K562 (cell line): ENCODE measurements at regions not wholly inside any gene's neighbourhood (a gene's known extent, or its start where the extent isn't known, plus 50 kb on each side); places are given as distances from the start of the nearest gene placed in this dataset.

Experiments used
- ATAC-seq: fragments of 200-7000 bp; cut with Tn5 transposase; 3 replicates; pipeline ENCODE4 v1.9.1; 2020; ENCODE audit warnings: moderate library complexity
- BruUV-seq: library from RNA; stranded (reverse); fragments of 400-500 nt; replicated peaks from 2 replicates; lab custom pipeline; 2021; lab: Mats Ljungman, UMichigan
- CTCF ChIA-PET: fragments of 300-600 bp; formaldehyde crosslinking; extraction: SDS; loops from one replicate; lab custom pipeline; 2021; ENCODE audit warnings: low intra/inter-chr PET ratio; lab: Yijun Ruan, JAX
- POLR2A ChIA-PET: fragments of 300-600, 350-650 bp; sonication (Branson Sonifier 250); formaldehyde crosslinking; extraction: SDS; loops from one replicate; lab custom pipeline; 2021; ENCODE audit warnings: antibody characterized with exemption, inconsistent platforms; lab: Yijun Ruan, JAX
- DNase-seq, 4 experiments: peaks; one replicate each; pipeline versions ENCODE4 v3.0.0 to v3.0.0-alpha.2; 2011 to 2018; ENCODE audit warnings: low spot score in 3 of 4, mixed read lengths in 3 of 4; ENCODE audit errors: extremely low read depth in 1 of 4
- FAIRE-seq: peaks from 2 replicates; lab custom pipeline; 2011; peaks lifted over from hg19 to GRCh38; lab: Jason Lieb, UNC
- H2AFZ ChIP-seq: 2 replicates; pipeline ENCODE4 v1.6.0; 2011; ENCODE audit warnings: low read depth, low read length, control low read depth, inconsistent platforms
- H3K27ac ChIP-seq: fragments of 200-600 bp; 3 replicates; pipeline ENCODE4 v1.8.0; 2011; ENCODE audit warnings: low read depth, mild to moderate bottlenecking, control low read depth, inconsistent platforms, low read length, moderate library complexity, mixed read lengths; ENCODE audit errors: extremely low read depth
- H3K27me3 ChIP-seq, 2 experiments: fragments of 300-600 bp in 1 of 2; 2 replicates in 1 of 2; 3 replicates in 1 of 2; pipeline versions ENCODE4 v1.6.0 to v1.8.0; 2011; ENCODE audit warnings: inconsistent platforms in 2 of 2, low read length in 2 of 2, mild to moderate bottlenecking in 1 of 2, mixed read lengths in 1 of 2, moderate library complexity in 1 of 2; ENCODE audit not compliant: control insufficient read depth in 2 of 2, insufficient read depth in 2 of 2
- H3K36me3 ChIP-seq: fragments of 300-600 bp; 3 replicates; pipeline ENCODE4 v1.8.0; 2011; ENCODE audit warnings: mild to moderate bottlenecking, low read length, inconsistent platforms; ENCODE audit not compliant: control insufficient read depth, insufficient read depth
- H3K4me1 ChIP-seq, 2 experiments: fragments of 200-600 bp in 1 of 2; replicated peaks in 1 of 2; 2 replicates in 1 of 2; 3 replicates in 1 of 2; pipeline versions ENCODE4 v1.5.1 to v1.8.0; 2011; ENCODE audit warnings: inconsistent platforms in 2 of 2, low read length in 2 of 2, mild to moderate bottlenecking in 1 of 2, mixed read lengths in 1 of 2, moderate library complexity in 1 of 2; ENCODE audit not compliant: control insufficient read depth in 2 of 2, insufficient read depth in 2 of 2
- H3K4me2 ChIP-seq: 2 replicates; pipeline ENCODE4 v1.6.1; 2011; ENCODE audit warnings: low read length, control low read depth, inconsistent platforms, mixed read lengths; ENCODE audit not compliant: insufficient read depth
- H3K4me3 ChIP-seq: fragments of 200-600 bp; sonication (generic), shearing (Covaris generic); 2 replicates; pipeline ENCODE4 v1.5.1; 2016; ENCODE audit warnings: control low read depth, inconsistent platforms
- H3K79me2 ChIP-seq: fragments of 200-600 bp; 3 replicates; pipeline ENCODE4 v1.8.0; 2011; ENCODE audit warnings: low read length, inconsistent platforms; ENCODE audit not compliant: control insufficient read depth, insufficient read depth
- H3K9ac ChIP-seq, 2 experiments: 2 replicates each; pipeline versions ENCODE4 v1.6.0 to v1.6.1; 2011; ENCODE audit warnings: low read depth in 2 of 2, low read length in 2 of 2, control low read depth in 1 of 2, inconsistent platforms in 1 of 2, mild to moderate bottlenecking in 1 of 2, mixed read lengths in 1 of 2; ENCODE audit not compliant: insufficient read depth in 1 of 2
- H3K9me1 ChIP-seq: one replicate; pipeline ENCODE4 v1.6.0; 2011; ENCODE audit warnings: inconsistent platforms, mild to moderate bottlenecking, low read length, moderate library complexity; ENCODE audit not compliant: control insufficient read depth, insufficient read depth
- H3K9me3 ChIP-seq: replicated peaks from 2 replicates; pipeline ENCODE4 v1.5.1; 2011; ENCODE audit warnings: low read depth, low read length, inconsistent platforms; ENCODE audit not compliant: control insufficient read depth, insufficient read depth
- H4K20me1 ChIP-seq: replicated peaks from 2 replicates; pipeline ENCODE4 v1.6.1; 2011; ENCODE audit warnings: low read length, inconsistent platforms, mixed read lengths; ENCODE audit not compliant: control insufficient read depth, insufficient read depth
- CBFA2T3 ChIP-seq: fragments of 450-650 bp; IDR thresholded peaks from 2 replicates; pipeline ENCODE4 v1.6.1; 2017
- CREM ChIP-seq: IDR thresholded peaks from 2 replicates; pipeline ENCODE4 v1.6.1; 2014; ENCODE audit warnings: antibody characterized with exemption, low read depth
- MTA2 ChIP-seq: fragments of 450-650 bp; IDR thresholded peaks from 2 replicates; pipeline ENCODE4 v1.6.1; 2016; ENCODE audit warnings: low read depth
- MTA3 ChIP-seq: fragments of 450-650 bp; formaldehyde crosslinking; IDR thresholded peaks from 2 replicates; pipeline ENCODE4 v1.6.1; 2017; ENCODE audit warnings: mild to moderate bottlenecking, borderline replicate concordance
- NKRF ChIP-seq: fragments of 450-650 bp; IDR thresholded peaks from 2 replicates; pipeline ENCODE4 v1.6.1; 2016; ENCODE audit warnings: borderline replicate concordance
- ZBTB5 ChIP-seq: fragments of 450-650 bp; IDR thresholded peaks from 2 replicates; pipeline ENCODE4 v1.6.1; 2017; ENCODE audit warnings: antibody characterized with exemption
- ZBTB7A ChIP-seq: IDR thresholded peaks from 2 replicates; pipeline ENCODE4 v1.6.1; 2011; ENCODE audit warnings: low read depth, mild to moderate bottlenecking, low read length, moderate library complexity, borderline replicate concordance; ENCODE audit not compliant: control insufficient read depth
- ZNF184 ChIP-seq: sonication (generic); formaldehyde crosslinking; IDR thresholded peaks from 2 replicates; pipeline ENCODE4 v1.5.0; 2020; ENCODE audit warnings: missing genetic modification reagents
- ZNF384 ChIP-seq: IDR thresholded peaks from 2 replicates; pipeline ENCODE4 v1.6.1; 2012; ENCODE audit warnings: low read depth, low read length, improper control_type of control experiment
- ZNF592 ChIP-seq: fragments of 450-650 bp; IDR thresholded peaks from 2 replicates; pipeline ENCODE4 v1.6.1; 2017; ENCODE audit warnings: antibody characterized with exemption, mild to moderate bottlenecking
- WGBS: fragments of 100-300 bp; shearing (Covaris generic); methylation state at CpG from one replicate; pipeline ENCODE4 v1.1.6; 2016; ENCODE audit warnings: low coverage, mixed read lengths; ENCODE audit not compliant: insufficient coverage; ENCODE audit errors: missing lambda C conversion rate; 5-methylcytosine and 5-hydroxymethylcytosine counted together
- in situ Hi-C: fragments of 300-500 bp; cut with MboI; formaldehyde crosslinking; loops from 4 replicates; pipeline ENCODE4 v1.15.0; 2018; ENCODE audit warnings: inconsistent platforms, mixed read lengths
- intact Hi-C: fragments of 100-400 bp; cut with micrococcal nuclease; formaldehyde crosslinking; loops from 2 replicates; pipeline ENCODE4 v1.14.2; 2022
- TF ChIP-seq, protein P1 (sequence below): sonication (generic); formaldehyde crosslinking; IDR thresholded peaks from 2 replicates; pipeline ENCODE4 v1.8.0; 2022; ENCODE audit warnings: missing genetic modification reagents, mild to moderate bottlenecking, borderline replicate concordance
- TF ChIP-seq, protein P2 (sequence below): fragments of 250-450 bp; sonication (Bioruptor Pico); IDR thresholded peaks from 2 replicates; pipeline ENCODE4 v1.8.0; 2021; ENCODE audit warnings: moderate library complexity, mild to moderate bottlenecking, inconsistent platforms
- TF ChIP-seq, protein P3 (sequence below): fragments of 250-450 bp; sonication (Bioruptor Pico); IDR thresholded peaks from 2 replicates; pipeline ENCODE4 v1.9.0; 2021; ENCODE audit warnings: mild to moderate bottlenecking

- Histone ChIP-seq H3K27me3 (no peaks in the 10 kb centered on the region), H3K4me2 (no peak overlapping the region), H3K27ac (no peak overlapping the region), H3K4me1 (peaks cover 0 to 3% of the 10 kb centered on the region in 2 experiments; a peak in 1 of 5 replicates), H3K4me3 (no peak overlapping the region), H3K79me2 (no peaks in the 10 kb centered on the region), H3K36me3 (no peaks in the 10 kb centered on the region), H3K9ac (no peak overlapping the region), H2AFZ (no peak overlapping the region), H4K20me1 (no peaks in the 10 kb centered on the region), H3K9me1 (no peaks in the 10 kb centered on the region), H3K9me3 (no peaks in the 10 kb centered on the region; the same call in 1 of the 2 replicates)
- POLR2A ChIA-PET: no interaction called here
- 6% methylated on average over 2 of the region's 2 CpGs for WGBS
- no peak for FAIRE-seq
- DNase-seq: no peak
- CTCF ChIA-PET: no interaction called here
- intact Hi-C loops: no loop called here
- no peak for ATAC-seq
- in situ Hi-C loops: no loop called here
- BruUV-seq: no TSS peak
- TF ChIP-seq ZNF592: no peak
- TF ChIP-seq NKRF: no peak
- no peak for TF ChIP-seq ZBTB7A
- TF ChIP-seq CBFA2T3: no peak
- TF ChIP-seq, protein P1, sequence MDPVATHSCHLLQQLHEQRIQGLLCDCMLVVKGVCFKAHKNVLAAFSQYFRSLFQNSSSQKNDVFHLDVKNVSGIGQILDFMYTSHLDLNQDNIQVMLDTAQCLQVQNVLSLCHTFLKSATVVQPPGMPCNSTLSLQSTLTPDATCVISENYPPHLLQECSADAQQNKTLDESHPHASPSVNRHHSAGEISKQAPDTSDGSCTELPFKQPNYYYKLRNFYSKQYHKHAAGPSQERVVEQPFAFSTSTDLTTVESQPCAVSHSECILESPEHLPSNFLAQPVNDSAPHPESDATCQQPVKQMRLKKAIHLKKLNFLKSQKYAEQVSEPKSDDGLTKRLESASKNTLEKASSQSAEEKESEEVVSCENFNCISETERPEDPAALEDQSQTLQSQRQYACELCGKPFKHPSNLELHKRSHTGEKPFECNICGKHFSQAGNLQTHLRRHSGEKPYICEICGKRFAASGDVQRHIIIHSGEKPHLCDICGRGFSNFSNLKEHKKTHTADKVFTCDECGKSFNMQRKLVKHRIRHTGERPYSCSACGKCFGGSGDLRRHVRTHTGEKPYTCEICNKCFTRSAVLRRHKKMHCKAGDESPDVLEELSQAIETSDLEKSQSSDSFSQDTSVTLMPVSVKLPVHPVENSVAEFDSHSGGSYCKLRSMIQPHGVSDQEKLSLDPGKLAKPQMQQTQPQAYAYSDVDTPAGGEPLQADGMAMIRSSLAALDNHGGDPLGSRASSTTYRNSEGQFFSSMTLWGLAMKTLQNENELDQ (CRISPR knock-in tag): no peak
- TF ChIP-seq, protein P2, sequence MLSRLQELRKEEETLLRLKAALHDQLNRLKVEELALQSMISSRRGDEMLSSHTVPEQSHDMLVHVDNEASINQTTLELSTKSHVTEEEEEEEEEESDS (CRISPR knock-in tag): no peak
- no peak for TF ChIP-seq MTA3
- no peak for TF ChIP-seq ZNF184 (CRISPR knock-in tag)
- TF ChIP-seq, protein P3, sequence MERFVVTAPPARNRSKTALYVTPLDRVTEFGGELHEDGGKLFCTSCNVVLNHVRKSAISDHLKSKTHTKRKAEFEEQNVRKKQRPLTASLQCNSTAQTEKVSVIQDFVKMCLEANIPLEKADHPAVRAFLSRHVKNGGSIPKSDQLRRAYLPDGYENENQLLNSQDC (CRISPR knock-in tag): no peak
- TF ChIP-seq CREM: no peak
- no peak for TF ChIP-seq ZNF384
- no peak for TF ChIP-seq MTA2
- TF ChIP-seq ZBTB5: no peak
Observed at GRCh38 chr1:214913966-214914365, 168.6 kb upstream of the KCNK2 start.
